Adrenal gland (tissue), 5 donors: ENCODE measurements at regions not wholly inside any gene's neighbourhood (a gene's known extent, or its start where the extent isn't known, plus 50 kb on each side); places are given as distances from the start of the nearest gene placed in this dataset.

ENCODE experiments used
- CTCF ChIP-seq, 6 experiments: fragments of 450-650 bp in 4 of 6; fragments of 200-600 bp in 2 of 6; sonication (generic) in 1 of 6; IDR thresholded peaks; 1 replicate in 5 of 6; 2 replicates in 1 of 6; pipeline versions ENCODE4 v1.5.1 to v1.8.0; 2016 to 2021; ENCODE audit warnings: antibody characterized with exemption in 6 of 6, mild to moderate bottlenecking in 2 of 6, moderate library complexity in 1 of 6
- POLR2A ChIP-seq, 2 donors: fragments of 450-650 bp; IDR thresholded peaks; one replicate each; pipeline ENCODE4 v1.6.1; 2017; ENCODE audit warnings: antibody characterized with exemption in 2 of 2, mild to moderate bottlenecking in 2 of 2, moderate library complexity in 1 of 2
- donor health status: DM: no; HTN: no; CAD: no.

DNA sequence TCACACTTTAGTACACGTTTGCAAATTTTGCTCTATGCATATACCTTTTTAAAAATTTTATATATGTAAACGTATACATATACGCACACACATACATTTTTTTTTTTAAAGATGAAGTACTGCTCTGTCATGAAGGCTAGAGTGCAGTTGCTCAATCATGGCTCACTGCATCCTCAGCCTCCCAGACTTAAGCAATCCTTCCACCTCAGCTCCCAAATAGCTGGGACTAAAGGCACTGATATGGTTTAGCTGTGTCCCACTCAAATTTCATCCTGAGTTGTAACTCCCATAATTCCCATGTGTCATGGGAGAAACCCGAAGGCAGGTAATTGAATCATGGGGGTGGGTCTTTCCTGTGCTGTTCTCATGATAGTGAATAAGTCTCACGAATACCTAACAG, 220.8 kb upstream of the CAND1 start:
- TF ChIP-seq CTCF (IDR thresholded peaks at IDR 0.05) (no peak), POLR2A (IDR thresholded peaks at IDR 0.05) (no peak)
